ENCODE measurements at regions not wholly inside any gene's neighbourhood (a gene's known extent, or its start where the extent isn't known, plus 50 kb on each side); places are given as distances from the start of the nearest gene placed in this dataset.

GRCh38 chr12:100675432-100675831, 101.9 kb downstream of the GAS2L3 start:
- no peaks in the 10 kb centered on the region for H3K27me3 ChIP-seq
- no peak overlapping the region for H3K4me3 ChIP-seq
- H3K4me1 ChIP-seq: peaks cover 0 to 17% (median 6%) of the 10 kb centered on the region in 10 experiments; a peak in 12 of 20 replicates
- peaks cover 0 to 12% (median 0%) of the 10 kb centered on the region in 11 experiments; a peak in 2 of 22 replicates for H3K9me3 ChIP-seq (replicated peaks in 1 of 11)
- H3K9ac ChIP-seq: no peak overlapping the region
- no peaks in the 10 kb centered on the region for H4K20me1 ChIP-seq
- no peak for TF ChIP-seq Cebpa-rat (IDR thresholded peaks at IDR 0.05)
- H3K27ac ChIP-seq: peak overlapping the region in 3 of 11 experiments; percentile 26 to 49 (median 47); a peak in 4 of 22 replicates
- peak overlapping the region in 4 of 11 experiments; percentile 27 to 52 (median 40); a peak in 7 of 22 replicates for H3K4me2 ChIP-seq
- H3K36me3 ChIP-seq: no peaks in the 10 kb centered on the region

DNA sequence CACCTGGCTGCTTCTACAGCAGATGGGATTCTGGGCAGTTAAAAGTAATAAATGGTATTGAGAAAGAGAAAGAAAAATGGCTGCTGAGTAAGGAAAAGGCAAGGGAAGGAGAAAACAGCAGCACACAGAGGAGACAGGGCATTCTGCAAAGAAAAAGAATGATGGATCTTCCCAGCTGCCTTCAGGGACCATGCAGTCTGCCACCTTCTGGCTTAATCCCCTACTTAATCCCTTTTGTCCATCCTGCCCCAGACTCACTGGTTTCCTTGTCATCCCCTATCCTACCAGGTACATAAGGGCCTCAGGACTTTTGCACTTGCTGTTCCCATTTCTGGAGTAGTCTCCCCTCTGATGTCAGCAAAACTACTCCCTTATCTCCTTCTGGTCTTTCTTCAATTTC, 107.6 kb downstream of the GAS2L3 start:
- no peak overlapping the region for H3K9ac ChIP-seq
- H3K36me3 ChIP-seq: peaks cover 0 to 2% (median 0%) of the 10 kb centered on the region in 11 experiments; a peak in 2 of 22 replicates
- no peak overlapping the region for H3K4me2 ChIP-seq
- H3K27ac ChIP-seq: no peak overlapping the region
- peaks cover 24 to 43% (median 27%) of the 10 kb centered on the region in 11 experiments for H3K9me3 ChIP-seq (replicated peaks in 1 of 11)
- no peak for TF ChIP-seq Cebpa-rat (IDR thresholded peaks at IDR 0.05)
- H4K20me1 ChIP-seq: no peaks in the 10 kb centered on the region
- 0 out of 20 replicates have a peak, but pooled peaks cover 0 to under 1% (median 0%) of the 10 kb centered on the region in 10 experiments for H3K4me1 ChIP-seq
- H3K27me3 ChIP-seq: no peaks in the 10 kb centered on the region
- no peak overlapping the region for H3K4me3 ChIP-seq

- no peak overlapping the region for H3K9ac ChIP-seq
Measured at GRCh38 chr12:100682178-100682577, 108.7 kb downstream of the GAS2L3 start.

GRCh38 chr12:100687686-100688085, 106.9 kb upstream of the ANO4 start:
- no peaks in the 10 kb centered on the region for H4K20me1 ChIP-seq
- H3K36me3 ChIP-seq: peaks cover 0 to 2% (median 0%) of the 10 kb centered on the region in 11 experiments; a peak in 2 of 22 replicates
- H3K9ac ChIP-seq: no peak overlapping the region
- peak overlapping the region in 5 of 11 experiments; percentile 43 to 58 (median 51); a peak in 8 of 22 replicates for H3K4me2 ChIP-seq
- H3K9me3 ChIP-seq (replicated peaks in 1 of 11): peaks cover 32 to 52% (median 40%) of the 10 kb centered on the region in 11 experiments
- no peak overlapping the region for H3K4me3 ChIP-seq
- H3K27ac ChIP-seq: no peak overlapping the region; a peak in 1 of 22 replicates
- peaks cover 0 to 15% (median 5%) of the 10 kb centered on the region in 10 experiments; a peak in 9 of 20 replicates for H3K4me1 ChIP-seq
- no peak for TF ChIP-seq Cebpa-rat (IDR thresholded peaks at IDR 0.05)
- H3K27me3 ChIP-seq: no peaks in the 10 kb centered on the region

More at GRCh38 chr12:100682178-100682577, 108.7 kb downstream of the GAS2L3 start:
- H3K4me2 ChIP-seq: no peak overlapping the region
- H3K4me3 ChIP-seq: no peak overlapping the region
- no peak for TF ChIP-seq Cebpa-rat (IDR thresholded peaks at IDR 0.05)
- no peaks in the 10 kb centered on the region for H3K27me3 ChIP-seq
- H3K36me3 ChIP-seq: peaks cover 0 to 2% (median 0%) of the 10 kb centered on the region in 11 experiments; a peak in 2 of 22 replicates
- no peaks in the 10 kb centered on the region for H3K4me1 ChIP-seq
- peaks cover 32 to 49% (median 38%) of the 10 kb centered on the region in 11 experiments for H3K9me3 ChIP-seq (replicated peaks in 1 of 11)
- H4K20me1 ChIP-seq: no peaks in the 10 kb centered on the region
- H3K27ac ChIP-seq: no peak overlapping the region

DNA sequence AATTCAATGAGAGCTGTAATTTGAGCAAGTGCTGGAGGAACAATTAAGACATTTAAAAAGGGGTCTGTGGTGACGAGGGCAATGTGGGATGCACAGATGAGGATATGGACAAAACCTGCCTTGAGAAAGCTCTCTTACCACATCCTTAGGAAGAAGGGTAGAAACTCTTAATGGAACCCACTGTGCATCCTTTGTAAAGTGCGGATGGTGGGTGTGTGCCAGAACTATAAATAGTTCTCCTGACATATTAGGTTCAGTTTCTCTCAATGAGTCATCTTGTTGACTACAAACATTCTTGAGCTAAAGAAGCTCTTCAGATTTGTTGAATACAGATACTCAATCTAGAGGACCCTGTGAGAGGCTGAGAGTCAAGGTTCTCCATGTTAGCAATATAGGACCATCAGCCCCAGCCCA, 106.1 kb upstream of the ANO4 start:
- H3K4me2 ChIP-seq: peak overlapping the region in 5 of 11 experiments; percentile 43 to 58 (median 51); a peak in 10 of 22 replicates
- no peak overlapping the region for H3K4me3 ChIP-seq
- H3K27me3 ChIP-seq: no peaks in the 10 kb centered on the region
- H3K9ac ChIP-seq: no peak overlapping the region
- no peak for TF ChIP-seq Cebpa-rat (IDR thresholded peaks at IDR 0.05)
- H3K36me3 ChIP-seq: peaks cover 0 to 2% (median 0%) of the 10 kb centered on the region in 11 experiments; a peak in 2 of 22 replicates
- peaks cover 0 to 15% (median 5%) of the 10 kb centered on the region in 10 experiments; a peak in 9 of 20 replicates for H3K4me1 ChIP-seq
- H3K9me3 ChIP-seq (replicated peaks in 1 of 11): peaks cover 32 to 46% (median 38%) of the 10 kb centered on the region in 11 experiments
- H3K27ac ChIP-seq: no peak overlapping the region; a peak in 1 of 22 replicates
- no peaks in the 10 kb centered on the region for H4K20me1 ChIP-seq

- H3K27ac ChIP-seq: no peak overlapping the region
- H3K36me3 ChIP-seq: no peaks in the 10 kb centered on the region
- H3K9me3 ChIP-seq (replicated peaks in 1 of 11): peaks cover 0 to 7% (median 0%) of the 10 kb centered on the region in 11 experiments; a peak in 2 of 22 replicates
- no peak for TF ChIP-seq Cebpa-rat (IDR thresholded peaks at IDR 0.05)
- no peaks in the 10 kb centered on the region for H4K20me1 ChIP-seq
- peaks cover 0 to 15% (median 6%) of the 10 kb centered on the region in 10 experiments; a peak in 9 of 20 replicates for H3K4me1 ChIP-seq
- H3K4me2 ChIP-seq: no peak overlapping the region
- no peak overlapping the region for H3K9ac ChIP-seq
- H3K4me3 ChIP-seq: no peak overlapping the region
- no peaks in the 10 kb centered on the region for H3K27me3 ChIP-seq
Measured at GRCh38 chr12:100692502-100692901, 102.1 kb upstream of the ANO4 start.

DNA sequence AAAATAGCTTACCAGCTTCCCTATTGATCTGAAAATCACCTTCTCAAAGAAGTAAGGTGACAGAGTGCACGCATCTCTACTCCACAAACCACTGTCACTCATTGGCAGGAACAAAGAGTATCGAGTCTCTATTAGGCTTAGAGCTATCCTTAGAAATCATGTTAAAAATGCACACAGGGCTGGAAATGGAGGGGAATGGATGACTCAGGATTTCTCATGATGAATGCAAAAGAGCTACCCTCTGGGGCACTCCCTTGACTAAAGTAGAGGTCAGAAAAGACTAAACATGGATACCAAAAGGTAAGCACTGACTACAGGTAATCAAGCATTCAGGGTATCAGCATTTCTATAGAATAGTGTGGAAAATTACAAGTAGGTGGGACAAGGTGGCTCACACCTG, 96.1 kb upstream of the ANO4 start:
- Histone ChIP-seq H3K9ac (peak overlapping the region in 7 of 11 experiments; percentile 35 to 58 (median 50); a peak in 12 of 22 replicates), H3K9me3 (replicated peaks in 1 of 11) (peaks cover 0 to 7% (median 0%) of the 10 kb centered on the region in 11 experiments; a peak in 1 of 22 replicates), H3K4me3 (peak overlapping the region in 2 of 10 experiments; percentile 18 to 29; a peak in 1 of 20 replicates), H3K27ac (peak overlapping the region in 10 of 11 experiments; percentile 31 to 81 (median 72); a peak in 17 of 22 replicates), H3K36me3 (no peaks in the 10 kb centered on the region), H3K27me3 (no peaks in the 10 kb centered on the region), H4K20me1 (no peaks in the 10 kb centered on the region), H3K4me1 (peaks cover 19 to 30% (median 23%) of the 10 kb centered on the region in 10 experiments), H3K4me2 (peak overlapping the region; percentile 42 to 91 (median 78))
- TF ChIP-seq Cebpa-rat (IDR thresholded peaks at IDR 0.05): no peak

DNA sequence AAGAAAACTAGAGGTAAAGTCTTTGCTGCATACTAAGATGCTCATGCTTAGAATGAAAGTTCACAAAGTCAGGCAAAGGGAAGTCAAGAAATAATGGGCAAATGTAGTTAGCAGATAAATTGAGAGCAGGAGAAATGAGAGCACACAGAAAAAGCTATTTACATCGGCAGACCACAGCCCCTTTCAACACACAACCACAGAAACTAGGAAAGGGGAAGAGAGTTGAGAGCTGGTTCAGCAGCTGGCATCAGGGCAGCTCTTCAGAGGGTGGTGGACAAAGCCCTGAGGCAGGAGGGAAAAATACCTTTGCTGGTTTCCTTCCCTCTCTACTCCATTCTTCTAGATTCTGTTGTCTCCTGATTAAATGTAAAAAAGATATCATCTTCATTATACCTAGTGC, 95.4 kb upstream of the ANO4 start:
- TF ChIP-seq Cebpa-rat (IDR thresholded peaks at IDR 0.05): peak in 1 of 11 experiments; percentile 22; a peak in 3 of 22 replicates
- peaks cover 0 to 7% (median 0%) of the 10 kb centered on the region in 11 experiments; a peak in 1 of 22 replicates for H3K9me3 ChIP-seq (replicated peaks in 1 of 11)
- H3K4me3 ChIP-seq: no peak overlapping the region; a peak in 1 of 20 replicates
- H3K9ac ChIP-seq: peak overlapping the region in 7 of 11 experiments; percentile 35 to 58 (median 50); a peak in 12 of 22 replicates
- H3K27me3 ChIP-seq: no peaks in the 10 kb centered on the region
- H4K20me1 ChIP-seq: no peaks in the 10 kb centered on the region
- H3K4me2 ChIP-seq: peak overlapping the region; percentile 42 to 91 (median 78)
- no peaks in the 10 kb centered on the region for H3K36me3 ChIP-seq
- H3K27ac ChIP-seq: peak overlapping the region in 10 of 11 experiments; percentile 31 to 81 (median 72); a peak in 16 of 22 replicates
- peaks cover 19 to 30% (median 23%) of the 10 kb centered on the region in 10 experiments for H3K4me1 ChIP-seq

- Histone ChIP-seq H3K27me3 (no peaks in the 10 kb centered on the region), H3K9ac (no peak overlapping the region), H3K27ac (no peak overlapping the region), H3K4me1 (peaks cover 15 to 22% (median 18%) of the 10 kb centered on the region in 10 experiments), H3K4me2 (no peak overlapping the region), H3K9me3 (replicated peaks in 1 of 11) (no peaks in the 10 kb centered on the region), H3K4me3 (no peak overlapping the region), H3K36me3 (no peaks in the 10 kb centered on the region), H4K20me1 (no peaks in the 10 kb centered on the region)
- TF ChIP-seq Cebpa-rat (IDR thresholded peaks at IDR 0.05): no peak
Measured at GRCh38 chr12:100703337-100703736, 91.2 kb upstream of the ANO4 start.
